ENCODE measurements at regions not wholly inside any gene's neighbourhood (a gene's known extent, or its start where the extent isn't known, plus 50 kb on each side); places are given as distances from the start of the nearest gene placed in this dataset.

GRCh38 chr10:106481598-106482275 is 682.8 kb downstream of the SORCS1 start:
- Histone ChIP-seq H2BK15ac (ENCODE audit: low read depth, low read length) (no peak overlapping the region), H3K9me3 (ENCODE audit: control insufficient read depth, insufficient read depth, low read length) (no peaks in the 10 kb centered on the region), H2AK9ac (replicated peaks; ENCODE audit: low read depth, low read length, poor library complexity) (no peak overlapping the region), H2BK20ac (ENCODE audit: low read depth, low read length) (no peak overlapping the region), H3K36me3 (ENCODE audit: control insufficient read depth, insufficient read depth, low read length) (no peaks in the 10 kb centered on the region), H3K14ac (replicated peaks; ENCODE audit: low read depth, low read length) (no peak overlapping the region), H3K79me1 (ENCODE audit: low read depth in 1 of 2, low read length in 2 of 2) (no peaks in the 10 kb centered on the region), H3K27me3 (ENCODE audit: control insufficient read depth, insufficient read depth, low read length) (no peaks in the 10 kb centered on the region), H3K4me3 (ENCODE audit: insufficient read depth, low read depth, low read length) (no peak overlapping the region), H2AK5ac (ENCODE audit: low read depth, low read length) (no peak overlapping the region), H3K27ac (ENCODE audit: insufficient read depth, low read length) (no peak overlapping the region), H3K4me2 (ENCODE audit: low read depth, low read length) (no peak overlapping the region), H4K20me1 (ENCODE audit: insufficient read depth, low read length) (no peaks in the 10 kb centered on the region), H4K8ac (ENCODE audit: low read depth in 2 of 2, low read length in 2 of 2) (no peak overlapping the region), H2BK5ac (ENCODE audit: low read depth, low read length, poor library complexity, severe bottlenecking) (no peak overlapping the region), H3K56ac (ENCODE audit: extremely low read depth, insufficient read depth, low read length) (no peak overlapping the region), H4K5ac (ENCODE audit: low read depth, low read length) (no peak overlapping the region), H2AFZ (replicated peaks; ENCODE audit: low read length, poor library complexity) (no peak overlapping the region), H3K18ac (ENCODE audit: low read depth, low read length) (no peak overlapping the region), H2BK120ac (ENCODE audit: low read depth, low read length) (no peak overlapping the region), H3K9me1 (ENCODE audit: insufficient read depth, low read length) (no peaks in the 10 kb centered on the region), H3K23ac (ENCODE audit: low read depth, low read length) (no peak overlapping the region), H3K4ac (ENCODE audit: low read depth, low read length) (no peak overlapping the region), H4K91ac (ENCODE audit: insufficient read depth, low read depth, low read length) (no peak overlapping the region), H3K9ac (ENCODE audit: low read depth, low read length) (no peak overlapping the region), H3K4me1 (ENCODE audit: control insufficient read depth, insufficient read depth, low read length) (no peaks in the 10 kb centered on the region)
- POLR2A ChIA-PET (ENCODE audit: unreplicated experiment), result no interaction called here
- ATAC-seq (ENCODE audit: low read depth) (no peak), DNase-seq (no peak)
- CTCF ChIA-PET, result no interaction called here
- dilution Hi-C loops (cut with HindIII; ENCODE audit: low sequenced_read_pairs, unreplicated experiment) (no loop called here), intact Hi-C loops (cut with micrococcal nuclease) (no loop called here), in situ Hi-C loops (cut with MboI; ENCODE audit: low sequenced_read_pairs) (no loop called here)
- no CpG with 5 or more reads among the region's 4 CpGs for WGBS, 2 experiments (ENCODE audit: extremely low coverage in 2 of 2, insufficient read length in 1 of 2)
- no TSS peak for BruUV-seq (replicated peaks)
- TF ChIP-seq RAD21 (IDR thresholded peaks at IDR 0.05; ENCODE audit: low read length), result no peak
- TF ChIP-seq NFE2L2 (IDR thresholded peaks at IDR 0.05; ENCODE audit: low read depth, low read length), result no peak
- TF ChIP-seq SMC3 (IDR thresholded peaks at IDR 0.05; ENCODE audit: low read depth, low read length), result no peak
- no peak for TF ChIP-seq ELK1 (IDR thresholded peaks at IDR 0.05; ENCODE audit: borderline replicate concordance, low read depth, low read length)
- TF ChIP-seq RFX5 (IDR thresholded peaks at IDR 0.05; ENCODE audit: low read depth, low read length), result no peak
- no peak for TF ChIP-seq CHD1 (IDR thresholded peaks at IDR 0.05; ENCODE audit: low read depth, low read length)
- TF ChIP-seq MAFK (IDR thresholded peaks at IDR 0.05; ENCODE audit: low read depth, low read length), result no peak
- no peak for TF ChIP-seq RCOR1 (IDR thresholded peaks at IDR 0.05; ENCODE audit: insufficient replicate concordance, low read length)
- TF ChIP-seq POLR2A (IDR thresholded peaks at IDR 0.05; ENCODE audit: low read depth, low read length), result no peak
